CD4-positive, alpha-beta T cell treated with Interleukin-17A for 1 hour (primary cell): ENCODE measurements at regions not wholly inside any gene's neighbourhood (a gene's known extent, or its start where the extent isn't known, plus 50 kb on each side); places are given as distances from the start of the nearest gene placed in this dataset.

Source experiments
- DNase-seq: peaks from one replicate; pipeline ENCODE4 v3.0.0-alpha.2; 2020

- DNase-seq, result no peak
Observed at GRCh38 chr6:153780011-153780410, 259.0 kb upstream of the OPRM1 start.

DNA sequence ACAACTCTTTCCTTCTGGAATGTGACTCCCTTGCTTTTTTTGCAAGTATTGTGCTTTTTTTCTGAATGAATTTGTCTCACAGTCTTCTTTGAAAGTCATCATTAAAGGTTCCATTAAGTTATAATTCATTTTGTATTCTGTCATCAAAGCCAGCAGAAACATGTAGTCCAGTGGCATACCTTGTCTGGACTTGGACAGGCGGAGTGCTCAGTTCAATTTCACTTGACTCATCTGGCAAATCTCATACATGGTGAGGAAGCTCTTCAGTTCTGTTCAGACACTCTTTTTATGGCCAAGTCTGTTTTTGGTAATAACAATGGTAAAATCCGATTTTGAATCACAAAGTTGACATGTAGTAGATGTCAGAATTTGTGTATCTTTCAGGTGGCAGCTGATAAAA lies 260.8 kb upstream of the OPRM1 start:
- DNase-seq, result no peak

DNA sequence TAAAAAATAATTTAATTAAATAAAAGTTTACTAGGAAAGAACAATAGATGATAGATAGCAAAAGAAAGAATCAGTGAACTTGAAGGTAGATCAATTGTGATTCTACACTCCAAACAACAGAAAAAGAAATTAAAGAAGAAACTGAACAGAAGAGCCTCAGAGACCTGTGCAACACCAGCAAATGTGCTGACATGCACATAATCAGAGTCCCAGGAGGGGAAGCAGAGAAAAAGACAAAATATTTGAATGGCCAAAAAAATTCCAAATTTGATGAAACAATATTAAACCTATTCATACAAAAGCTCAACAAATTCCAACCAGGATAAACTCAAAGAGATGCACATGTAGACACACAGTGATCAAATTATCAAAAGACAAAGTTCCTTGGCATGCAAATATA lies 267.5 kb upstream of the OPRM1 start:
- DNase-seq, result no peak

GRCh38 chr6:153767127-153767526 lies 271.9 kb upstream of the OPRM1 start:
- DNase-seq, result no peak

DNA sequence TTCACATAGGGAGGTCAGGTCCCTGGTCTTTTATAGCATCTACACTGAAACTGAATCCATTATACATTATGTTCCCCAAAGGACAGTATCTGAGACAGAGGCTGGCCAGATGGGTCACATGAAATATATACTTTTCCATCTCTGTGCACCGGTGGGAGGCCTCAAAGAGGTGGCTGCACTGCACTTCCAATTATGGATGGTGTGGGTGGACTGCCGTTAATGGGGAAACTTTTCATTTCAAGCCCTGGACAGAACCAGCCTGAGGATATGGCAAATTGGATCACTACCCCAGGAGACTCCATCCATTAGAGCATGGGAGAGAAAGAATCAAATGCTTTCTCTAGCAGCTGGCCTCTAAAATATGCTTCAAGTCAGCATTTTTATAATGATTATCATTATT lies 280.5 kb upstream of the OPRM1 start:
- DNase-seq, result no peak

DNA sequence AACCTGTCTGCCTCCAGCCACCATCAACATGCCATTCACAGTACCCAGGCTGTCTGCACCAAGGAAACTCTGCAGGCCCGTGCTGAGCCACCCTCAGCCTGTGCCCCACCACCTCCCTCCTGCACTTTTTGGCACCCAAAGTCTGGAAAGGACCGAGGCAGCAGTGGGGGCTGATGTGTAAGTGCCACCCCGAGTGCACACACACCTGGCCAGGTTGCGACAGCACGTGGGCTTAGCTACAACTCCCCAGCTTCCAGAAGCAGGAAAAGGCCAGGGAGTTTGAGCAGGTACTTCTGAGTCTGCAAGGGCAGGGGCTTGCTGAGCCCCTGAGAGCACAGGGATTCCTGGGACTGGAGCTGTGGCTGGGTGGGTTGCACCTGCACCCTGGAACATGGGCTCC lies 303.3 kb upstream of the OPRM1 start:
- DNase-seq, result no peak

GRCh38 chr6:153729189-153729588 lies 309.9 kb upstream of the OPRM1 start:
- DNase-seq, result no peak

GRCh38 chr6:153727885-153728284 lies 311.2 kb upstream of the OPRM1 start:
- DNase-seq, result no peak

GRCh38 chr6:153725456-153725855 lies 313.6 kb upstream of the OPRM1 start:
- no peak for DNase-seq

- DNase-seq, result no peak
Observed at GRCh38 chr6:153720732-153721131, 318.3 kb upstream of the OPRM1 start.

DNA sequence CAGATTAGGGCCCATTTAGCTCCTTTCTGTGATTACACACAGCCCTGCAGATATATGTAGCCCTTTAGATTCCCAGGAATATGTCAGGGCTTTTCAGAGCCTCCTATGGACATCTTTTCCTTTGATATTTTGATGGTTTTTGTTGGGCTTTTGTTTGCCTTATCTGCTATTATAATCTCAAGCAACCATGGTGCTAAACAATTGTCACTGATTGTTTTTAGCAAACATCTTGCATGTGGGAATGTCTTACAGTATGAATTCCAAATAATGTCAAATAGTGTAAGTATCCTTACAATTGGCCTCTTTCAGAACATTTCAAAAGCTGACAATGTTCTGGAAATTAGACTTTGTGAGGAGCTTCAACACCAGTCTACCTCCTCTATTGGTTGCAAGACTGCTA lies 333.6 kb upstream of the OPRM1 start:
- no peak for DNase-seq

DNA sequence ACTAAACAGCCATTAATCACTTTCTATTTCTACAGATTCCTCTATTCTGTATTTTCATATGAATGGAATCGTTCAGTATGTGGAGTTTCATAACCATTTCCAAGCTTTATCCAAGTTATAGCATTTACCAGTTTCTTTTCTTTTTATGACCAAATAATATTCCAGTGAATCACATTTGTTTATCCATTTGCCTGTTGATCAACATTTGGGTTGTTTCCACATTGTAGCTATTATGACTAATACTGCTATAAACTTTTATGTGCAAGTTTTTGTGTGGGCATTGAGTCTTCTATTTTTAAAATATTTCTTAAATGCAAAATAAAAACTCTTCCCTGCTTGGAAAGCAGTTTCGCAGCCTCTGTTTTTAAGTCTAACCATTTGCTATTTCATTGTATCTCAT lies 336.4 kb upstream of the OPRM1 start:
- no peak for DNase-seq

DNA sequence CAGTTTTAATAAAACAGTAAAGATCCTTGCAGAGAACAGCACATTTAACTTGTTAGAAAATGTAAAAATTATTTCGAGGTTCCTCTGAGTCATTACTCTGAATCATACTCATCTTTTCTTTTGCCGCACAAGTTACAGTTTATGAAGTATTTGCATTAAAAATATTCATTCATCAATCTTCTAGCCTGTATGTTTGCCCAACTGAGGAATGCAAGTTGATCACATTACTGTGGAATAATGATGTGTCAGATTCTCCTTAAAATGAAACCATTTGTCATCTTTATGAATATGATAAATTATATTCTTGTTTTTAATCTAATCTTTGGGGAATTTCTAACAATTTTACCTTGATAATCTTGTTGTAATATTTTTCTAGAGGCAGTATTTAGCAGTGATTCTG lies 340.4 kb upstream of the OPRM1 start:
- DNase-seq, result no peak

- no peak for DNase-seq
Observed at GRCh38 chr6:153698001-153698400, 341.0 kb upstream of the OPRM1 start.

DNA sequence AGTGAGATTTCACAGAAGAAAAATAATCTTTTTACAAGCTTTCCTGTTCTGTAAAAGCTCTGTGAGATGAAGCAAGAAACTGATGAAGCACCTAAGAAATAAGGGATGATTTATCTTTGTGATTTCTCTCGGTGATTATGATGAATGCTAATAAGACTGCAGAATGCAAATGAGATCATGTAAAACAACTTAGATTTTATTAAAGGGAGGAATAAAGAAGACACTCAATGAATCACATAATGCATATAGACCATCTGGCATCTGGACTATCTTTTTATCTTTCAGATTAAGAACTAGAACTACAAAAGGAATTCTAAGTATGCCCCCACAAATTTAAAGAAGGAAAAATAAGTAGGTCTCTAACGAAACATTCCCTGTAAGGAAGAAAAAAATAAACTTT lies 361.5 kb upstream of the OPRM1 start:
- no peak for DNase-seq

DNA sequence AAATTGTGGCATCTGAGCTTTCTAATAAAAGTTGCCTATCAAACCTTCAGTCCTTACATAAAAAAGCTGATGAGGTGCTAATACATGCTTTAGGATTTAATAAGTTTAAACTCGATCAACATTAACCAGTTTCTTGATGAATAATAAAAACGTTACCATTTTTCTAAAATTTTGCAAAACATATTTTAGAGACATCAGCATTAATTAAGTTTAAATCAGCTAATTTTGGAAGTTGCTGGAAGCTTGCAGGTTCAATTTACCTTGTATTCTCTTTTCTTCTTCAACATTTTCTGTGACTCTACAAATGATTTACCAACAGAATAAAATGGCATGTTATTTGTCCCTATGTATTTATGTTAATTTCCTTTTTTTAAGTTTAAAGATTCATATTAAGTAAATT lies 365.3 kb upstream of the OPRM1 start:
- no peak for DNase-seq

- DNase-seq, result no peak
Observed at GRCh38 chr6:153673225-153673624, 365.8 kb upstream of the OPRM1 start.

GRCh38 chr6:153670403-153671026 lies 368.5 kb upstream of the OPRM1 start:
- DNase-seq, result no peak

GRCh38 chr6:153668758-153669157 lies 370.3 kb upstream of the OPRM1 start:
- no peak for DNase-seq

- DNase-seq, result no peak
Observed at GRCh38 chr6:153662982-153663381, 376.1 kb upstream of the OPRM1 start.

DNA sequence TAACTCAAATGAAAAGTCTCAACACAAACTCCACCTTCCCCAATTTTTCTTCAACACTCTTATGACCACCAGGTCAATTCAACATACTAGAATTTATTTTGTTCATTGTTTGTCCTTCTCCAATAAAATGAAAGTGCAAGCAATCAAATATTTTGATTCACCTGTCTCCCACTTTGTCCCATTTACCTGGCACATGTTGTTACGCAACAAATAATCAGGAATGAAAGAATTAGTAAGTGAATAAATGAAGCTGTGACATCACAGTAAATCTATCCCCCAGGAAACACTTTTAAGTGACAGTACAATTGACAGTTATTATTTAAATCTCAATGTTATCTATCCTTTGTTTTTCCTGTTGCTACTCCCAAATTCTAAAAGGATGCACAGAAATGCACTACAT lies 393.7 kb upstream of the OPRM1 start:
- DNase-seq, result no peak

DNA sequence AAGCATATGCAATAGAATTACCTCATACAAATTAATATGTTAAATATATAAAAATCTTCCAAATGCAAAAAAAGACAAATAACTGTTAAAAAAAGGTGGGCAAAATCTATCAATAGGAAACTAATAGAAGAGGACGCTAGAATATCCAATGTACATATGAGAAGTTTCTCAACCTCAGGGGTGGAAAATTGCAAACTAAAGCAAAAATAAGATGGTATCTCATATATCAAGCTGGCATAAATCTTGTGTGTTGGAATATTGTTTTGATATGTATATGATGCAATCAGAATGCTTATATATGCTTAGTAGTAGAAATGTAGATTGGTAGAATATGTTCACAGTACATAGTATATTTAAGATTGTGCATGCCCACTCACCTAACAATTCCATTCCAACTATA lies 395.0 kb upstream of the OPRM1 start:
- no peak for DNase-seq

DNA sequence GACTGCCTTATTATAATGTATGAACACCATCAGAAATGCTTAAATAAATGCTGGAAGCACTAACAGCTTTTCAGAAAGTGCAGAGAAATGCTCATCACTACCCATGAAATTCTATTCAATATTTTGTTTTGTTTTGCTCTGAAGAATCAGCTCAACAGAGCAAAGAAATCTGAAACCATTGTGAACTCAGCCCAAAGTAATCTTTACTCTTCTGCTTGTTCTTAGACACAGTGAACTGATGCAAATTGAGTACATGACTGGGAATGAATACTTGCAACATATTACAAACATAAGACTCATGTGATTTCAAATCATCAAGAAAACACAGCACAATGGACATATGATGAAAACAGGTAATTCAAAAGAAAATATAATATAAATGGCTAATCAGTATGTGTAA lies 404.6 kb upstream of the OPRM1 start:
- no peak for DNase-seq

GRCh38 chr6:153625089-153625488 lies 414.0 kb upstream of the OPRM1 start:
- DNase-seq, result no peak

- no peak for DNase-seq
Observed at GRCh38 chr6:153624528-153624927, 414.5 kb upstream of the OPRM1 start.

DNA sequence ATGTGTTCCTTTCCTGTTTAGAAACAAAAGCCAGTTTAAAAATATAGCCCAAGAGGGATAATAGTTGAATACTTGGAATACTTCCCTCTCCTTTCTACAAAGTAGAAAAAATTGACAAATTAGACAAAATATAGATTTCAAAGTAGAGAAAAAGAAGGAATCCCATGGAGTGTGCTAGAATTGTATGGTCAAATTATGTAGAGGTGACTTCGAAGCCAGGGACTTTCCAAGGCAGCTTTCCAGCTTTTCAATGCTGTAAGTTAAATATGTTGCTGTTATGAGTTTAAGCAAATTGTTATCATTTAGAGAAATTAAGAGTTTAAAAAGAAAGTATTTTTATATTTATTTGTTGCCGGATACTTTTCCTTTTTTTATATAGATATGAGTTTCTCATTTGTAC lies 415.5 kb upstream of the OPRM1 start:
- DNase-seq, result no peak
